Hepatocyte (in vitro differentiated cells): ENCODE measurements at regions not wholly inside any gene's neighbourhood (a gene's known extent, or its start where the extent isn't known, plus 50 kb on each side); places are given as distances from the start of the nearest gene placed in this dataset.

Experiments
- EZH2phosphoT487 ChIP-seq: fragments of 200-600 bp; sonication (generic); IDR thresholded peaks from one replicate; pipeline ENCODE4 v1.6.1; 2018; ENCODE audit warnings: antibody characterized with exemption, mild to moderate bottlenecking, low read depth, moderate library complexity; ENCODE audit not compliant: unreplicated experiment, severe bottlenecking
- TF ChIP-seq, protein P1 (sequence below): fragments of 200-600 bp; sonication (generic); IDR thresholded peaks from 2 replicates; pipeline ENCODE4 v1.5.1; 2016; ENCODE audit warnings: antibody characterized with exemption, mild to moderate bottlenecking; ENCODE audit not compliant: poor library complexity

DNA sequence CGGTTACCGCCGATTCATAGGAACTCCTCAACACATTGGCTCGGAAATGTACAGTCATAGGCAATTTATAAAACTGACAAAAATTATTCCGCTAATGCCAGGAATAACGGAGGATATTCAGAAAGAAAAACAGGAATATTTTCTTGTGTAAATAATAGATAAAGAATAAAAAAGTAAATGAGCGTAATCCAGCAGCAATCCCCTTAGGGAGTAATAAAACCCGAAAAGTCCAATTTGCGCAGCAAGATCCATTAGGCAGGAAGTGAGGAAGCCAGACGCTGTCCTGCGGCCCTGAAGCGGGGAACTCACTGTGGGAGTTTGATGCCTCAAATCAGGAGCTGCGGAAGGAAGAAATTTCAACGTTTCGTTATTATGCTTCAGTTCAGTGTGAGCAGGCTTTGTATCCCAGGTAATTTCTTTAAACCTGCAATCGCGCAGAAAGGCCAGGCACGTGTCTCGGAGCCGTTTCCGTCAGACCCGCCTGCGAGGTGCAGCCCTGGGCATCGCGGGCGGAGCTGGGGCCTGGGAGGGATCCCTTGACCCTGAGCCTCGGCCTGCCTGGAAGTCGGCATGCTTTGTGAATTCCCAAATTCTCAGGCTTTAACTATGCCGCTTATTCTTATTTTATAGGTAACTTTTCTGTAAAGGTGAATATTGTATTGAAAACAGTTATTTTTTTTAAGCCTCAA is 180.9 kb upstream of the ALKAL2 start:
- TF ChIP-seq, protein P1, sequence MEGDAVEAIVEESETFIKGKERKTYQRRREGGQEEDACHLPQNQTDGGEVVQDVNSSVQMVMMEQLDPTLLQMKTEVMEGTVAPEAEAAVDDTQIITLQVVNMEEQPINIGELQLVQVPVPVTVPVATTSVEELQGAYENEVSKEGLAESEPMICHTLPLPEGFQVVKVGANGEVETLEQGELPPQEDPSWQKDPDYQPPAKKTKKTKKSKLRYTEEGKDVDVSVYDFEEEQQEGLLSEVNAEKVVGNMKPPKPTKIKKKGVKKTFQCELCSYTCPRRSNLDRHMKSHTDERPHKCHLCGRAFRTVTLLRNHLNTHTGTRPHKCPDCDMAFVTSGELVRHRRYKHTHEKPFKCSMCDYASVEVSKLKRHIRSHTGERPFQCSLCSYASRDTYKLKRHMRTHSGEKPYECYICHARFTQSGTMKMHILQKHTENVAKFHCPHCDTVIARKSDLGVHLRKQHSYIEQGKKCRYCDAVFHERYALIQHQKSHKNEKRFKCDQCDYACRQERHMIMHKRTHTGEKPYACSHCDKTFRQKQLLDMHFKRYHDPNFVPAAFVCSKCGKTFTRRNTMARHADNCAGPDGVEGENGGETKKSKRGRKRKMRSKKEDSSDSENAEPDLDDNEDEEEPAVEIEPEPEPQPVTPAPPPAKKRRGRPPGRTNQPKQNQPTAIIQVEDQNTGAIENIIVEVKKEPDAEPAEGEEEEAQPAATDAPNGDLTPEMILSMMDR = no peak
- no peak for TF ChIP-seq EZH2phosphoT487
